Activated CD8-positive, alpha-beta T cell treated with anti-CD3 and anti-CD28 coated beads for 36 hours (primary cell): ENCODE measurements at regions not wholly inside any gene's neighbourhood (a gene's known extent, or its start where the extent isn't known, plus 50 kb on each side); places are given as distances from the start of the nearest gene placed in this dataset.
"Not testable (repeated sequence)": the region's sequence is repeated elsewhere in the genome, so short reads cannot be mapped to it uniquely, and the experiment has no call there.

Source experiments
- ATAC-seq: fragments of 200-7000 bp; cut with Tn5 transposase; one replicate; pipeline ENCODE4 v1.10.0; 2021; ENCODE audit warnings: mild to moderate bottlenecking, moderate library complexity
- CTCF ChIA-PET: fragments of 350-600 bp; sonication (Branson Sonifier 250); formaldehyde crosslinking; loops from one replicate; lab custom pipeline; 2021; ENCODE audit warnings: antibody characterized with exemption; lab: Charles Lee
- POLR2A ChIA-PET: fragments of 350-600 bp; sonication (Branson Sonifier 250); formaldehyde crosslinking; loops from one replicate; lab custom pipeline; 2021; ENCODE audit warnings: antibody characterized with exemption; lab: Charles Lee
- DNase-seq: peaks from one replicate; pipeline ENCODE4 v3.0.0-alpha.2; 2020
- H3K27ac Mint-ChIP-seq: one replicate; pipeline ENCODE4 v1.8.0; 2021; ENCODE audit warnings: mild to moderate bottlenecking, mixed read lengths
- H3K27me3 Mint-ChIP-seq: one replicate; pipeline ENCODE4 v1.8.0; 2021; ENCODE audit warnings: mixed read lengths
- H3K36me3 Mint-ChIP-seq: one replicate; pipeline ENCODE4 v1.8.0; 2021; ENCODE audit warnings: low read depth, mixed read lengths
- H3K4me1 Mint-ChIP-seq: one replicate; pipeline ENCODE4 v1.8.0; 2021; ENCODE audit warnings: low read depth, mixed read lengths
- H3K4me3 Mint-ChIP-seq: one replicate; pipeline ENCODE4 v1.8.0; 2021; ENCODE audit warnings: mild to moderate bottlenecking, moderate library complexity, mixed read lengths
- H3K9me3 Mint-ChIP-seq: one replicate; pipeline ENCODE4 v1.8.0; 2021; ENCODE audit warnings: mixed read lengths
- CTCF ChIP-seq: fragments of 200-600 bp; IDR thresholded peaks from one replicate; pipeline ENCODE4 v1.8.0; 2022; ENCODE audit warnings: antibody characterized with exemption, mild to moderate bottlenecking
- intact Hi-C: fragments of 100-400 bp; cut with micrococcal nuclease; formaldehyde crosslinking; loops from one replicate; pipeline ENCODE4 v1.10.0; 2022

GRCh38 chr2:204161886-204162285 lies 225.3 kb downstream of the ICOS start:
- Mint-ChIP-seq H3K27me3 (peaks cover 4% of the 10 kb centered on the region), H3K27ac (no peak overlapping the region), H3K9me3 (peaks cover 3% of the 10 kb centered on the region), H3K4me3 (no peak overlapping the region), H3K36me3 (no peaks in the 10 kb centered on the region), H3K4me1 (no peaks in the 10 kb centered on the region)
- POLR2A ChIA-PET: no interaction called here
- CTCF ChIA-PET: interaction anchor here (0.8 to 3.3 kb wide), 5 partner anchors 16 to 90 kb away, joined by 3 to 14 read pairs (median 5); no protein-coding TSS in a partner anchor
- ATAC-seq (no peak), DNase-seq (no peak)
- intact Hi-C loops: no loop called here
- no peak for TF ChIP-seq CTCF

GRCh38 chr2:204166961-204167360 lies 230.4 kb downstream of the ICOS start:
- CTCF ChIA-PET: interaction anchor here (2.3 to 5.5 kb wide), 2 partner anchors 11 to 22 kb away, joined by 12 to 44 read pairs; no protein-coding TSS in a partner anchor
- no peak for DNase-seq
- H3K9me3 Mint-ChIP-seq: no peaks in the 10 kb centered on the region

GRCh38 chr2:204167670-204168069 lies 231.1 kb downstream of the ICOS start:
- H3K27ac Mint-ChIP-seq, DNase-seq, H3K36me3 Mint-ChIP-seq, H3K27me3 Mint-ChIP-seq, POLR2A ChIA-PET, H3K4me3 Mint-ChIP-seq, intact Hi-C loops, H3K4me1 Mint-ChIP-seq, H3K9me3 Mint-ChIP-seq, ATAC-seq: not testable (repeated sequence)
- CTCF ChIA-PET: interaction anchor here (0.8 to 5.5 kb wide), 2 partner anchors 11 to 22 kb away, joined by 3 to 44 read pairs; no protein-coding TSS in a partner anchor

More at GRCh38 chr2:204166961-204167360, 230.4 kb downstream of the ICOS start:
- H3K4me1 Mint-ChIP-seq: no peaks in the 10 kb centered on the region
- H3K4me3 Mint-ChIP-seq: no peak overlapping the region
- no peaks in the 10 kb centered on the region for H3K36me3 Mint-ChIP-seq
- no peak for TF ChIP-seq CTCF
- H3K27ac Mint-ChIP-seq: no peak overlapping the region
- POLR2A ChIA-PET: no interaction called here
- ATAC-seq: no peak
- H3K27me3 Mint-ChIP-seq: no peaks in the 10 kb centered on the region
- intact Hi-C loops: no loop called here

- H3K27ac Mint-ChIP-seq: no peak overlapping the region
- no peaks in the 10 kb centered on the region for H3K4me1 Mint-ChIP-seq
- ATAC-seq (no peak), DNase-seq (no peak)
- CTCF ChIA-PET: interaction anchor here (1.1 kb wide), 1 partner anchor 25 kb away, joined by 3 read pairs; no protein-coding TSS in a partner anchor
- no peaks in the 10 kb centered on the region for H3K27me3 Mint-ChIP-seq
- no peak for TF ChIP-seq CTCF
- no peak overlapping the region for H3K4me3 Mint-ChIP-seq
- H3K36me3 Mint-ChIP-seq: no peaks in the 10 kb centered on the region
- no peaks in the 10 kb centered on the region for H3K9me3 Mint-ChIP-seq
- intact Hi-C loops: no loop called here
- POLR2A ChIA-PET: no interaction called here
These were observed 233.8 kb downstream of the ICOS start for GRCh38 chr2:204170411-204170810.

GRCh38 chr2:204171432-204172144 lies 235.0 kb downstream of the ICOS start:
- Mint-ChIP-seq H3K27ac (no peak overlapping the region), H3K4me1 (no peaks in the 10 kb centered on the region), H3K9me3 (no peaks in the 10 kb centered on the region), H3K4me3 (no peak overlapping the region), H3K27me3 (no peaks in the 10 kb centered on the region), H3K36me3 (no peaks in the 10 kb centered on the region)
- intact Hi-C loops: no loop called here
- POLR2A ChIA-PET: interaction anchor here (1.2 kb wide), 1 partner anchor 31 kb away, joined by 3 read pairs; no protein-coding TSS in a partner anchor
- DNase-seq (no peak), ATAC-seq (no peak)
- no peak for TF ChIP-seq CTCF
- CTCF ChIA-PET: no interaction called here
